ENCODE measurements at regions not wholly inside any gene's neighbourhood (a gene's known extent, or its start where the extent isn't known, plus 50 kb on each side); places are given as distances from the start of the nearest gene placed in this dataset.

- TF ChIP-seq CTCF (IDR thresholded peaks at IDR 0.05; ENCODE audit: poor library complexity, severe bottlenecking) (no peak), EZH2 (IDR thresholded peaks at IDR 0.05; ENCODE audit: borderline replicate concordance, insufficient read depth, low read length, poor library complexity, severe bottlenecking) (no peak), SMC3 (conservative IDR thresholded peaks at IDR 0.05; ENCODE audit: poor library complexity) (no peak), REST (IDR thresholded peaks at IDR 0.05; ENCODE audit: borderline replicate concordance) (no peak), RAD21 (conservative IDR thresholded peaks at IDR 0.05) (no peak), POLR2AphosphoS5 (IDR thresholded peaks at IDR 0.05) (no peak), TAF1 (IDR thresholded peaks at IDR 0.05; ENCODE audit: low read depth) (no peak), MXI1 (conservative IDR thresholded peaks at IDR 0.05; ENCODE audit: poor library complexity, severe bottlenecking) (no peak), EP300 (conservative IDR thresholded peaks at IDR 0.05; ENCODE audit: poor library complexity, severe bottlenecking) (no peak)
These were observed 389.4 kb upstream of the NRSN1 start for GRCh38 chr6:23736577-23736976.

Data from neural cell (in vitro differentiated cells).